Neural progenitor cell (in vitro differentiated cells): ENCODE measurements at regions not wholly inside any gene's neighbourhood (a gene's known extent, or its start where the extent isn't known, plus 50 kb on each side); places are given as distances from the start of the nearest gene placed in this dataset.
"Not testable (repeated sequence)": the region's sequence is repeated elsewhere in the genome, so short reads cannot be mapped to it uniquely, and the experiment has no call there.

Source experiments
- CTCF ChIP-seq: fragments of 200-600 bp; sonication (generic); IDR thresholded peaks from 2 replicates; pipeline ENCODE4 v1.5.1; 2017; ENCODE audit warnings: antibody characterized with exemption, mild to moderate bottlenecking
- EZH2 ChIP-seq: fragments of 200-600 bp; sonication (generic); IDR thresholded peaks from 2 replicates; pipeline ENCODE4 v1.6.1; 2017; ENCODE audit warnings: antibody characterized with exemption, mild to moderate bottlenecking, moderate library complexity
- EZH2phosphoT487 ChIP-seq: fragments of 200-600 bp; sonication (generic); IDR thresholded peaks from 2 replicates; pipeline ENCODE4 v1.6.1; 2017; ENCODE audit warnings: antibody characterized with exemption

- not testable (repeated sequence) for TF ChIP-seq CTCF, EZH2phosphoT487, EZH2
Observed at GRCh38 chr1:85524281-85524886, 56.2 kb upstream of the CCN1 start.
